Ovary (tissue), 3 donors: ENCODE measurements at regions not wholly inside any gene's neighbourhood (a gene's known extent, or its start where the extent isn't known, plus 50 kb on each side); places are given as distances from the start of the nearest gene placed in this dataset.

Source experiments
- EP300 ChIP-seq: sonication (generic); formaldehyde crosslinking; IDR thresholded peaks from one replicate; pipeline ENCODE4 v1.6.1; 2017; ENCODE audit warnings: antibody characterized with exemption
- POLR2A ChIP-seq: fragments of 450-650 bp; IDR thresholded peaks from one replicate; pipeline ENCODE4 v1.6.1; 2017; ENCODE audit warnings: antibody characterized with exemption, mild to moderate bottlenecking, moderate library complexity
- TF ChIP-seq, protein P1 (sequence below), 3 donors: fragments of 450-650 bp in 2 of 3; fragments of 200-600 bp in 1 of 3; IDR thresholded peaks; one replicate each; pipeline versions ENCODE4 v1.5.1 to v1.8.0; 2016 to 2022; ENCODE audit warnings: antibody characterized with exemption in 3 of 3, mild to moderate bottlenecking in 1 of 3
- donor health status: DM: no; HTN: no; CAD: no.

DNA sequence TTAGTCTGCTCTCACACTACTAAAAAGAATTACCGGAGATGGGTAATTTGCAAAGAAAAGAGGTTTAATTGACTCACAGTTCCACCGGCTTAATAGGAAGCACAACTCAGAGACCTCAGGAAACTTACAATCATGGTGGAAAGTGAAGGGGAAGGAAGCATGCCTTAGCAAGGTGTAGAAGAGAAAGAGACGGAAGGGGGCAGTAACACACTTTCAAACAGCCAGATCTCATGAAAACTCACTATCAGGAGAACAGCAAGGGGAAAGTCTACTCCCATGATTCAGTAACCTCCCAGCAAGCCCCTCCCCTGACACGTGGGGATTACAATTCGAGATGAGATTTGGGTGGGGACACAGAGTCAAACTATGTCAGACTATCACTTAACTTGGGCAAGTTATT lies 236.6 kb upstream of the ANO3 start:
- TF ChIP-seq, protein P1, sequence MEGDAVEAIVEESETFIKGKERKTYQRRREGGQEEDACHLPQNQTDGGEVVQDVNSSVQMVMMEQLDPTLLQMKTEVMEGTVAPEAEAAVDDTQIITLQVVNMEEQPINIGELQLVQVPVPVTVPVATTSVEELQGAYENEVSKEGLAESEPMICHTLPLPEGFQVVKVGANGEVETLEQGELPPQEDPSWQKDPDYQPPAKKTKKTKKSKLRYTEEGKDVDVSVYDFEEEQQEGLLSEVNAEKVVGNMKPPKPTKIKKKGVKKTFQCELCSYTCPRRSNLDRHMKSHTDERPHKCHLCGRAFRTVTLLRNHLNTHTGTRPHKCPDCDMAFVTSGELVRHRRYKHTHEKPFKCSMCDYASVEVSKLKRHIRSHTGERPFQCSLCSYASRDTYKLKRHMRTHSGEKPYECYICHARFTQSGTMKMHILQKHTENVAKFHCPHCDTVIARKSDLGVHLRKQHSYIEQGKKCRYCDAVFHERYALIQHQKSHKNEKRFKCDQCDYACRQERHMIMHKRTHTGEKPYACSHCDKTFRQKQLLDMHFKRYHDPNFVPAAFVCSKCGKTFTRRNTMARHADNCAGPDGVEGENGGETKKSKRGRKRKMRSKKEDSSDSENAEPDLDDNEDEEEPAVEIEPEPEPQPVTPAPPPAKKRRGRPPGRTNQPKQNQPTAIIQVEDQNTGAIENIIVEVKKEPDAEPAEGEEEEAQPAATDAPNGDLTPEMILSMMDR (IDR thresholded peaks at IDR 0.05) = no peak
- TF ChIP-seq EP300 (no peak), POLR2A (no peak)
